OCI-LY1 (cell line): ENCODE measurements at regions not wholly inside any gene's neighbourhood (a gene's known extent, or its start where the extent isn't known, plus 50 kb on each side); places are given as distances from the start of the nearest gene placed in this dataset.

Source experiments
- EZH2 ChIP-seq: fragments of 200-600 bp; sonication (generic), shearing (Covaris generic); IDR thresholded peaks from 2 replicates; pipeline ENCODE4 v1.8.0; 2017; ENCODE audit warnings: borderline replicate concordance, mixed run types, mild to moderate bottlenecking, antibody characterized with exemption, low read length, moderate library complexity, mixed read lengths
- TF ChIP-seq, protein P1 (sequence below): fragments of 200-600 bp; sonication (generic), shearing (Covaris generic); IDR thresholded peaks from 2 replicates; pipeline ENCODE4 v1.5.1; 2017; ENCODE audit warnings: mild to moderate bottlenecking, antibody characterized with exemption, low read length, moderate library complexity, mixed read lengths

DNA sequence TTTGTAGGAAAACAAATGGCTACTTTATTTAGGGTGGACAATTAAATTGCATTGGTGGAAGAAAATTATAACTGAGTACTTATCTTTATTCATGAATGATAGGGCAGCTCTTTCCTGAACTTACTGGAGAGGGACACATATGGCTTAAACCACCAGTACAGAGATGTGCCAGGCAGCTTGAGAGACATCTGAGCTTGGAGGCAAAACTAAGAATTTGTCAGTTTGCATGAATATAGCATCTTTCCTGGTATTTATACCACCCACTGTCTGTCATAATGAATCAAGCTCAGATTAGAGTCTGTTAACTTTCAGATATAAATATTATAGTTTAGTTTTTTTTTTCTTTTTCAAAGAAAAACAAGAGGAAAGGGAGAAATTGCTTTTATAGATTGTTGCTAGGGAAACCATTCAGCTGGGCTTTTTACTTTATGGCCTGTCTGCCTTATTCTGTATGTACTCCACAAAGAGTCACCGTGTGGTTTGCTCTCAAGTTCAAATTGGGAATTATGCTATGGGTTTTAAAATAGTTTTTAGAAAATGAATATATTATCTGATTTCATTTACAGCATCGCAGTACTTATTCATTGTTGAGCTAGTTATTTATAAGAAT lies 477.0 kb upstream of the CHORDC1 start:
- TF ChIP-seq, protein P1, sequence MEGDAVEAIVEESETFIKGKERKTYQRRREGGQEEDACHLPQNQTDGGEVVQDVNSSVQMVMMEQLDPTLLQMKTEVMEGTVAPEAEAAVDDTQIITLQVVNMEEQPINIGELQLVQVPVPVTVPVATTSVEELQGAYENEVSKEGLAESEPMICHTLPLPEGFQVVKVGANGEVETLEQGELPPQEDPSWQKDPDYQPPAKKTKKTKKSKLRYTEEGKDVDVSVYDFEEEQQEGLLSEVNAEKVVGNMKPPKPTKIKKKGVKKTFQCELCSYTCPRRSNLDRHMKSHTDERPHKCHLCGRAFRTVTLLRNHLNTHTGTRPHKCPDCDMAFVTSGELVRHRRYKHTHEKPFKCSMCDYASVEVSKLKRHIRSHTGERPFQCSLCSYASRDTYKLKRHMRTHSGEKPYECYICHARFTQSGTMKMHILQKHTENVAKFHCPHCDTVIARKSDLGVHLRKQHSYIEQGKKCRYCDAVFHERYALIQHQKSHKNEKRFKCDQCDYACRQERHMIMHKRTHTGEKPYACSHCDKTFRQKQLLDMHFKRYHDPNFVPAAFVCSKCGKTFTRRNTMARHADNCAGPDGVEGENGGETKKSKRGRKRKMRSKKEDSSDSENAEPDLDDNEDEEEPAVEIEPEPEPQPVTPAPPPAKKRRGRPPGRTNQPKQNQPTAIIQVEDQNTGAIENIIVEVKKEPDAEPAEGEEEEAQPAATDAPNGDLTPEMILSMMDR: no peak
- TF ChIP-seq EZH2: no peak
